Activated CD4-positive, alpha-beta T cell treated with anti-CD3 and anti-CD28 coated beads, Interleukin-2, amount 10 ng/mL, durations not matched to agents 7 days and 5 days (primary cell): ENCODE measurements at regions not wholly inside any gene's neighbourhood (a gene's known extent, or its start where the extent isn't known, plus 50 kb on each side); places are given as distances from the start of the nearest gene placed in this dataset.

Source experiments
- CTCF ChIA-PET: fragments of 350-600 bp; sonication (Branson Sonifier 250); formaldehyde crosslinking; loops from one replicate; lab custom pipeline; 2021; ENCODE audit warnings: antibody characterized with exemption; lab: Charles Lee
- POLR2A ChIA-PET: fragments of 350-600 bp; sonication (Branson Sonifier 250); formaldehyde crosslinking; loops from one replicate; lab custom pipeline; 2021; ENCODE audit warnings: antibody characterized with exemption; lab: Charles Lee
- DNase-seq: peaks from one replicate; pipeline ENCODE4 v3.0.0-alpha.2; 2020
- H3K27ac Mint-ChIP-seq: one replicate; pipeline ENCODE4 v1.8.0; 2021; ENCODE audit warnings: mild to moderate bottlenecking, moderate library complexity, mixed read lengths
- H3K27me3 Mint-ChIP-seq: one replicate; pipeline ENCODE4 v1.8.0; 2021; ENCODE audit warnings: mixed read lengths
- H3K36me3 Mint-ChIP-seq: one replicate; pipeline ENCODE4 v1.8.0; 2021; ENCODE audit warnings: low read depth, mixed read lengths
- H3K4me1 Mint-ChIP-seq: one replicate; pipeline ENCODE4 v1.8.0; 2021; ENCODE audit warnings: mixed read lengths
- H3K4me3 Mint-ChIP-seq: one replicate; pipeline ENCODE4 v1.8.0; 2021; ENCODE audit warnings: mild to moderate bottlenecking, moderate library complexity, mixed read lengths
- H3K9me3 Mint-ChIP-seq: one replicate; pipeline ENCODE4 v1.8.0; 2021; ENCODE audit warnings: mixed read lengths

DNA sequence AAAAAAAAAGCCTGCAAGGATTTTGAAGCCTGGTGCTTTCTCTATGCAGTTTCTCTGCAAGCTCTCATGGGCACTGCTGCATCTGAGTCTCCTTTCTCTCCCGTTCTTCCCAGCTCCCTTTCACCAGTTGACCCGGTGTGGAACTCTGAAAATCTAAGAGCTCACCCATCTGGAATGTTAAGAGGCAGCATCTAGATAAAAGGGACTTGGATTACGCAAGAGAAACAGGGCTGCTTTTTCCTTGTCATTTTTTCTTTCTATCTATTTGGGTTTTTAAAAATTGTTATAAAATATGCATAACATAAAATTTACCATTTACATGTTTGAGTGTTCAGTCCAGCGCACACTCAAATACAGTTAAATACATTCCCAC, 95.2 kb upstream of the RPS6KA3 start:
- H3K36me3 Mint-ChIP-seq = no peaks in the 10 kb centered on the region
- H3K4me3 Mint-ChIP-seq = no peak overlapping the region
- H3K9me3 Mint-ChIP-seq = no peaks in the 10 kb centered on the region
- no peak for DNase-seq
- CTCF ChIA-PET = no interaction called here
- no peaks in the 10 kb centered on the region for H3K4me1 Mint-ChIP-seq
- H3K27me3 Mint-ChIP-seq = peaks cover 2% of the 10 kb centered on the region
- H3K27ac Mint-ChIP-seq = no peak overlapping the region
- POLR2A ChIA-PET = no interaction called here

DNA sequence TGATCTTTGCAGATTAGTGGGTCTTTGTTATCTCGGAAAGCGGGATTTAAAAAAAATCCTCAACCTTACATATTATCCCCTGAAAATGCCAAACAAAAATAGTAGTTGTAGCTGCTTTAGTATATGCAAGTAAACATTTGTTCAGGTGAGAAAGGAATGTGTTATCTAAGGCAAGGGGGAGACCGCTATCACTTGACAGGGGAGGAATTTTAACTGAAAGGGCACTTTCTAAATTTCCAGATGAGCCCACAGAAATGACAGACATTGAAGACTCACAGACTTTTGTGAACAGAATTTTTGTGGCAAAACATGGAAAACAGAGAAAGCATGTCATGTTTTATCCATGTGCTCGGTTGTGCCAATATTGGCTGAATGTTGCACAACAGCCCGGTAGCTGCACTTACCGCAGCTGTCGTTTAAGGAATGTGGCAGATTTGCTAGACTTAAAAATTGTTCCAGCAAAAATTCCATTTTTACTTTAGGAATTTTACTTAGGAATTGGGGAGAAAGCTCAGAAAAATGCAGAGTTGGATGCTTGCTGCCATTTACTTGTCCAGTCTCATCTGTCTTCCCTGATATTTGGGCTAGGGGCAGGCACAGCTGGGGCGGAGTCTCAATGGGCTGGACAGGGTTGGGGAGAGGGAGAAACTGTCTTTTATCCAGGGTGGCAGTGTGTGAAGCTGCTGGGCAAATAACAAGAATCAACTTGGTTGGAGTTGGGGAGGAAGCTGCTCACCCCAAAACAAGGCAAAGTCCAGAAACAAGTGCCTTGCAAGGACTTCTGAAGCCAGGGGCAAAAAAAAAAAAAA, 94.6 kb upstream of the RPS6KA3 start:
- H3K9me3 Mint-ChIP-seq = no peaks in the 10 kb centered on the region

DNA sequence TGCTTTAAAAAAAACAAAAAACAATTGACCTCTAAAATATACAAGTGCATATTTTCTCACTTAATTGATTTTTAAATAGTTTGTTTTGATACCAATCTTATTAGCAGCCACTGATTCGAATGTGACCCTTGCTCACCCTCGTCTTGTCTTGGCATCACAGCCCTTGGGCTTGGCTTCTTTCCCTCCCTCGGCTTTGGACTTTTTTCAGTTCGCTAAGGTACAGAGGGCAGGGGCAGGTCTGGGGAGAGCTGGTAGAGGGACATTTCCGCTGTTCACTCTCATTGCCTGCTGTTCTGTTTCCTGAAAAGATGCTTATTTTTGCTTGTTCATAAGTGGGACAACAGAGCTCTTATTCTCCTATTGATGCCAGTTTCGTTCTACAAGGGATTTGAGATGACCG, 88.5 kb upstream of the RPS6KA3 start:
- POLR2A ChIA-PET = no interaction called here
- Mint-ChIP-seq H3K4me3 (no peak overlapping the region), H3K36me3 (no peaks in the 10 kb centered on the region), H3K27me3 (no peaks in the 10 kb centered on the region), H3K9me3 (no peaks in the 10 kb centered on the region), H3K27ac (no peak overlapping the region), H3K4me1 (peaks cover 15% of the 10 kb centered on the region)
- no peak for DNase-seq
- CTCF ChIA-PET = interaction anchor here (1.1 kb wide), 1 partner anchor 27 kb away, joined by 3 read pairs; no protein-coding TSS in a partner anchor

More for the DNA sequence above, 94.6 kb upstream of the RPS6KA3 start:
- Mint-ChIP-seq H3K4me1 (no peaks in the 10 kb centered on the region), H3K27me3 (peaks cover 2% of the 10 kb centered on the region), H3K4me3 (no peak overlapping the region), H3K36me3 (no peaks in the 10 kb centered on the region), H3K27ac (no peak overlapping the region)
- DNase-seq = no peak
- CTCF ChIA-PET = no interaction called here
- POLR2A ChIA-PET = no interaction called here

DNA sequence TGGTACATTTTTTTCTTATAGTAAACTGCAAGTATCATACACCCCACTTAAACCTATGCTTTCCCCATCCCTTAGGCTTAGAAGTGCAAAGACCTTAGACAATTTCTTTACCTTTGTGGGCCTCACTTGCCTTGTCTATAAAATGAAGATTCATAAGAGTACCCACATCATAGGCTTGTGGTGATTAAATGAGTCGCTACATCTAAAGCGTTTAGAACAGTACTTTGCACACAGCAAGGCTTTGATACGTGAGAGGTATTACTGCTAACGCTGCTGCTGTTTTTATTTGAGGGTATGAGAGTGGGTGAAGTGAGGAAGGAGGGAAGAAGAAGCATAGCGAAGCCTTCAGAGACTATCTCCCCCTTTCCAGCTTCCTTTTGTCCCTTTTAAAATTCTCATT, 87.8 kb upstream of the RPS6KA3 start:
- Mint-ChIP-seq H3K9me3 (no peaks in the 10 kb centered on the region), H3K4me3 (no peak overlapping the region), H3K27ac (no peak overlapping the region), H3K27me3 (no peaks in the 10 kb centered on the region), H3K4me1 (peaks cover 15% of the 10 kb centered on the region), H3K36me3 (no peaks in the 10 kb centered on the region)
- no peak for DNase-seq
- ChIA-PET CTCF (interaction anchor here (0.6 to 1.3 kb wide), 3 partner anchors 13 to 57 kb away, joined by 3 to 5 read pairs (median 3); no protein-coding TSS in a partner anchor), POLR2A (no interaction called here)

DNA sequence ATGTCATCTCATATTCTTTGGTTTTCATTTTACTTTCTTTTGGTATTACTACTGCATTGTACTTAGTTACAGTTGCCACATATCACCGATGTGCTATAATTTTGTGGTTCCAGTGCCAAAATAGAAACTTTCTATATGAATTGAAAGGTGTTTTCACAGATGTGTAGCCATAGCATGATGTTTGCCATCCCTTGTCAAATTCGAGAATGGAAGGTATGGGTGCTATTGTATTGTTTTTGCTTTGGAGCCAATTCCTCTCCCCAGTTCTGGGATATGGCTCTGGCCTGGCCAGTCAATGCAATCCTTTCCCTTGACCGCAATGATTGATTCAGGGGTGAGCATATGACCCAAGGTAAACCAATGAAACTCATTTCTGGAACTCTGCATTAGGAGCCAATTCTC, 86.2 kb upstream of the RPS6KA3 start:
- Mint-ChIP-seq H3K36me3 (no peaks in the 10 kb centered on the region), H3K4me1 (peaks cover 15% of the 10 kb centered on the region), H3K9me3 (no peaks in the 10 kb centered on the region), H3K27me3 (no peaks in the 10 kb centered on the region), H3K4me3 (no peak overlapping the region), H3K27ac (no peak overlapping the region)
- POLR2A ChIA-PET = no interaction called here
- CTCF ChIA-PET = no interaction called here
- no peak for DNase-seq

DNA sequence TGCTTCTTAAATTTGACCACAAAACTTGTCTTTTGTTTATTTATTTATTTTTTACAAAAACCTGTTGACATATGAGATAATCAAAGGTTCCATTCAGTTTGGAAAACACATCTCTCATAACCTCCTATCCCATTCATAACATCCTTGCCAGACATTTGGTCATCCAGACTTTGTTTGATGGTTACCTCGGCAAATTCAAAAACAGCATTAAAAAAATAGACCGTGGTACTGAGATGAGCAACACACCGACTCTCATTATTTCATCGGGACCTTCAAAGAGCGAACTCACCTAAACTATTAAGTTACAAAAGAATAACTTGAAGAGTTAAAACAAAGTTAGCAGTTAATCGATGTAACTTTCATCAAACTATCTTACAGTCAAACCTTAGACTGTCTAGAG, 85.8 kb upstream of the RPS6KA3 start:
- POLR2A ChIA-PET = no interaction called here
- H3K36me3 Mint-ChIP-seq = no peaks in the 10 kb centered on the region
- H3K27me3 Mint-ChIP-seq = no peaks in the 10 kb centered on the region

DNA sequence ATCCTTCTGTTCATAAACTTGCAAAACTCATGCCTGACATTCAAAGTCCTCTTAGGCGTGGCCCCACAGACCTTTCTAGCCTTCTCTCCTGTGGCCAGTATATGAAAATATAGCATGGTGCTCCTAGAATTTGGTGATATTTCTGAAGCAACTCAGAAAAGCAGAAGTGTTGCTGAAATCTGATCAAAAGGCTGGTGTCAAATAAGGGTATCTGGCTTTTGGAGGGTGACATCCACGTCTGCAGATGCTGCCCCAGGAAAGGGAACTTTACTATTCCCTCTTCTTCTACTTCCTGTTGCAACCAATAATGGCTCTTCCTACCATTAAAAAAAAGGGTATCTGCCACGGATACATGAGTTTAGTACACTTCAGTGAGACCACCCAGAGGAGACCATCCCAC, 83.9 kb upstream of the RPS6KA3 start:
- Mint-ChIP-seq H3K27ac (no peak overlapping the region), H3K36me3 (no peaks in the 10 kb centered on the region), H3K27me3 (no peaks in the 10 kb centered on the region), H3K4me3 (no peak overlapping the region), H3K9me3 (no peaks in the 10 kb centered on the region), H3K4me1 (peaks cover 15% of the 10 kb centered on the region)
- CTCF ChIA-PET = no interaction called here
- POLR2A ChIA-PET = no interaction called here
- no peak for DNase-seq

More for the DNA sequence above, 85.8 kb upstream of the RPS6KA3 start:
- peaks cover 15% of the 10 kb centered on the region for H3K4me1 Mint-ChIP-seq
- no peak overlapping the region for H3K4me3 Mint-ChIP-seq
- H3K27ac Mint-ChIP-seq = no peak overlapping the region
- H3K9me3 Mint-ChIP-seq = no peaks in the 10 kb centered on the region
- CTCF ChIA-PET = no interaction called here
- DNase-seq = no peak

DNA sequence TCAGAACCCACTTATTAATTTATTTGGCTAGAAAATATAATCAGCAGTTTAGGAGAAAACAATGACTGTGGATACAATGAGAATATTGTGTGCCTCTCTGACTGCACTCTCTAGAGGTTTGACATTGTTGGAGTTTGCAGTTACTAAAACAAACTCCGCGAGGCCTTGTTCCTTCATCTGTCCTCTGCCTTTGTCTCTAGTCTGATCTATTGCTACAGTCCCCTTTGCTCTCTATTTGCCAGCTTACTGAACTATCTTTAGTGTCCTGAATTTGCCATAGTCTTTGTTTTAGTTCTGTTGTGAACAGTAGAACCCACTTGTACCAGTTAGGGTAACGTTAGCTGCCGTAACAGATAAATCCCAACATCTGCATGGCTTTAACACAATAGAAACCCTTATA, 81.4 kb upstream of the RPS6KA3 start:
- H3K27me3 Mint-ChIP-seq = no peaks in the 10 kb centered on the region
- peaks cover 1% of the 10 kb centered on the region for H3K4me1 Mint-ChIP-seq
- H3K9me3 Mint-ChIP-seq = peaks cover 13% of the 10 kb centered on the region
- POLR2A ChIA-PET = no interaction called here
- no peak overlapping the region for H3K27ac Mint-ChIP-seq
- CTCF ChIA-PET = no interaction called here
- H3K36me3 Mint-ChIP-seq = no peaks in the 10 kb centered on the region
- no peak for DNase-seq
- no peak overlapping the region for H3K4me3 Mint-ChIP-seq

DNA sequence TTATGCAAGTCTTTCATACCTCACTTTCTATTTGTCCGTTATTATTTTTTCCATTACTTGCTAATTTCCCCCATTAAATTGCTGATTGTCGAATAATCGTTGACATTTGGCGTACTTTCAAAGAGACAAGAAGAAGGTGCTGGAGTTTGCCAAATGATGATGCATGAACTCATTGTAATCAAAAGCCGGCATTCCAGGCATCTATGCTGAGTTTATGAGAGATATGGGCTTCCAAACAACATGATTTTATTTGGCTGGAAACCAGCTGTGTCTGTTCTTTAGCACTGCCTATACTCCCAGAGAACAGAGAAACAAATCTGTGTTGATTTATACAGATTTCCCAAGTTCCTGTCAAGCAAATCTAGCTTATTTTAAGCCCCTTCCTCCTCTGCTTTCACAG, 80.8 kb upstream of the RPS6KA3 start:
- no peak for DNase-seq
- POLR2A ChIA-PET = no interaction called here
- Mint-ChIP-seq H3K27ac (no peak overlapping the region), H3K4me1 (peaks cover under 1% of the 10 kb centered on the region), H3K9me3 (peaks cover 16% of the 10 kb centered on the region), H3K4me3 (no peak overlapping the region), H3K27me3 (no peaks in the 10 kb centered on the region), H3K36me3 (no peaks in the 10 kb centered on the region)
- CTCF ChIA-PET = no interaction called here

DNA sequence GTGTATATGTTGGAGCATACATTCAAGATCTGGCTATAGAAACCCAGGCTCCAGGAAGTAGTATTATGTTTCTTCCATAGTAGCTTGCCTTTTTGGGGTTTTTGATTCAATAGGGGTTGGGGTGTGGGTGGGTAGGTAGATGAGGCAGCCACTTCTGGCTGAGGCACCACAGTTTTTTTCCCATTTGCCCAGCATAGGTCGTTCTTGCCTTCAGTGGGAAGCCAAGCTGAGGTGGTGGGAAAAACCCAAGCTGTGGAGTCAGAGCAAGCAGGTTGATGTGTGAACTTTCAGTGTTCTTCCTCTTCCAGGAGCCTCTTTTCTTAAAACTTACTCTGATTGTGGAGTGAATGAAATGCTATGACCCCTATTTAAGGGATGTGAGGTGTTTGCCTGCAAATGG, 67.0 kb upstream of the RPS6KA3 start:
- ChIA-PET POLR2A (no interaction called here), CTCF (interaction anchor here (1.6 kb wide), 1 partner anchor 44 kb away, joined by 3 read pairs; no protein-coding TSS in a partner anchor)
- no peaks in the 10 kb centered on the region for H3K27me3 Mint-ChIP-seq
- no peaks in the 10 kb centered on the region for H3K4me1 Mint-ChIP-seq
- no peaks in the 10 kb centered on the region for H3K36me3 Mint-ChIP-seq
- DNase-seq = no peak
- no peaks in the 10 kb centered on the region for H3K9me3 Mint-ChIP-seq
- H3K27ac Mint-ChIP-seq = no peak overlapping the region
- H3K4me3 Mint-ChIP-seq = no peak overlapping the region

DNA sequence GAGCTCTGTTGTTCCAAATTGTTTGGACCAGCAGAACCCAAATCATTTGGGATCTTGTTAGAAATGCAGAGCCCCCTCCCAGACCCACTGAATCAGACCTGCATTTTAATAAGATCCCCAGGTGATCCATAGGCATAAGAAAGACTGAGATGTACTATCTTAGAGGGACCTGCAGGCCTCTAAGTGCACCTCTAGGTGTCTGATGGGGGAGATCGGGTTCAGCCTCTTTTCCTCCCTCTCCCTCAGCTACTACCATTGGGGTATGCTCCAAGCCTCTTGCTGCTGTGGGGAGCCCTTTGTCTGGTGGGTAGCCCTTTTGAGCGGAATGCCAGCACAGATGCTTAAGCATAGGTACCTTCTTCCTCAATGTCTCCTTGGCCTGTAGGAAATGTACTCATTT, 63.8 kb upstream of the RPS6KA3 start:
- ChIA-PET CTCF (no interaction called here), POLR2A (no interaction called here)
- Mint-ChIP-seq H3K36me3 (no peaks in the 10 kb centered on the region), H3K27ac (no peak overlapping the region), H3K27me3 (no peaks in the 10 kb centered on the region), H3K4me3 (no peak overlapping the region), H3K9me3 (no peaks in the 10 kb centered on the region), H3K4me1 (no peaks in the 10 kb centered on the region)
- DNase-seq = no peak

DNA sequence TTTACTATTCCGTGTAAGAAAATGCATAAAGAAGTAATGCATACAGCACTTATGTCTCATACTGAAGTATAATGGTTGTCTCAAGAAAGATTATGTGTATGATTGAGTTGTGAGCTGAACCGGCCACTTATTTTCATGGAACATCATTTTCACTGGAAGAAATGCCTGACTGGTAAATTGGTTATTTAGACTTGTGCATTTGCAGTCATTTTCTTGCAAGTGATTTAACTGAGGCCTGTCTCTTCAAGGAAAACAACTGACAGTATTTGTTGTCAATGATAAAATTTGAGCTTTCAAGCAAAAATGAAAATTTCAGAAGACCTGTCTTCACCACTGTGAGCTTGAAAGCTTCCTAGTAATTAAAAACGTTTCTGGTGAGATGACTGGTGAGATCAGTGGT, 62.7 kb upstream of the RPS6KA3 start:
- Mint-ChIP-seq H3K4me3 (no peak overlapping the region), H3K9me3 (no peaks in the 10 kb centered on the region), H3K27me3 (no peaks in the 10 kb centered on the region), H3K27ac (no peak overlapping the region), H3K36me3 (no peaks in the 10 kb centered on the region), H3K4me1 (no peaks in the 10 kb centered on the region)
- CTCF ChIA-PET = no interaction called here
- POLR2A ChIA-PET = no interaction called here
- DNase-seq = no peak

DNA sequence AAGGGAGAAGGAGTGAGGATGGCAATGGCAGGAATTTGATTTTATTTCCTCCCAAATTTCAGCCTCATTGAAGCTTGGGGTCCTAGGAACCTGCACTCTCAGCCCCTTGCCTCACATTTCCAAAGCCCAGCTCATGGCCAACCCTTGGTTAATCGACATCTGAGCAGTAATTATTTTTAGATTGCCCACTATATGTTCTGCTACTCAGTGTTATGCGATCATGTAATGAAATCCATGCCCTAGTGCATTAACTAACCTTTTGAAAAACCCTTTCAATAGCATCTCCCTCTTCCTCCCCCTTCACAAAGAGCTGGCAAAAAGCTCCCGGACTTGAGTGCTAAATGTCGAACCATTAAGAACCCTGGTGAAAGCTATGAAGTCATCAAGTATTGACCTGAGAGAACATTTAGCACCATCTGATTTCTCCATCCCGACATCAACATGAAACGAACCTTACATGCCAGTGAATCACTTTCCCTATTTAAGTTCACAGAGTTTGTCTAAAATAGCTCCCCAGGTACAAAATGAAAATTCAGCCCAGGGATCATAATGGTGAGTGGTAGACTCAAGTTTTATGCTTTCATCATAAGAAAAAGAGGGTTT, 59.2 kb upstream of the RPS6KA3 start:
- Mint-ChIP-seq H3K36me3 (no peaks in the 10 kb centered on the region), H3K27ac (no peak overlapping the region), H3K4me1 (peaks cover 13% of the 10 kb centered on the region), H3K27me3 (no peaks in the 10 kb centered on the region), H3K4me3 (no peak overlapping the region), H3K9me3 (no peaks in the 10 kb centered on the region)
- ChIA-PET CTCF (interaction anchor here (1.3 kb wide), 1 partner anchor 9 kb away, joined by 5 read pairs; no protein-coding TSS in a partner anchor), POLR2A (no interaction called here)
- no peak for DNase-seq
